Suprapubic skin (tissue), 4 donors: ENCODE measurements at regions not wholly inside any gene's neighbourhood (a gene's known extent, or its start where the extent isn't known, plus 50 kb on each side); places are given as distances from the start of the nearest gene placed in this dataset.
"Not testable (repeated sequence)": the region's sequence is repeated elsewhere in the genome, so short reads cannot be mapped to it uniquely, and the experiment has no call there.

Source experiments
- DNase-seq, 2 donors: peaks; one replicate each; pipeline ENCODE4 v3.0.0-alpha.2; 2019; ENCODE audit warnings: low spot score in 2 of 2
- H3K27ac ChIP-seq: fragments of 200-600 bp; sonication (generic); one replicate; pipeline ENCODE4 v1.5.1; 2019
- H3K27me3 ChIP-seq: fragments of 200-600 bp; sonication (generic); one replicate; pipeline ENCODE4 v1.5.1; 2019
- H3K36me3 ChIP-seq: fragments of 200-600 bp; sonication (generic); one replicate; pipeline ENCODE4 v1.5.1; 2019
- H3K4me1 ChIP-seq: fragments of 200-600 bp; sonication (generic); one replicate; pipeline ENCODE4 v1.5.1; 2019
- H3K4me3 ChIP-seq: fragments of 200-600 bp; sonication (generic); one replicate; pipeline ENCODE4 v1.5.1; 2019; ENCODE audit warnings: mild to moderate bottlenecking
- H3K9me3 ChIP-seq: fragments of 200-600 bp; sonication (generic); one replicate; pipeline ENCODE4 v1.5.1; 2019
- CTCF ChIP-seq, 2 donors: fragments of 200-600 bp in 1 of 2; fragments of 450-650 bp in 1 of 2; sonication (generic) in 1 of 2; IDR thresholded peaks; one replicate each; pipeline ENCODE4 v1.5.1; 2016 to 2019; ENCODE audit warnings: antibody characterized with exemption in 2 of 2, mild to moderate bottlenecking in 1 of 2, moderate library complexity in 1 of 2
- EP300 ChIP-seq: sonication (generic); formaldehyde crosslinking; IDR thresholded peaks from one replicate; pipeline ENCODE4 v1.6.1; 2017; ENCODE audit warnings: antibody characterized with exemption
- POLR2A ChIP-seq, 2 donors: fragments of 450-650 bp; IDR thresholded peaks; one replicate each; pipeline ENCODE4 v1.6.1; 2017; ENCODE audit warnings: antibody characterized with exemption in 2 of 2, mild to moderate bottlenecking in 2 of 2, moderate library complexity in 2 of 2
- POLR2AphosphoS5 ChIP-seq, 3 donors: sonication (generic); formaldehyde crosslinking; IDR thresholded peaks; one replicate each; pipeline ENCODE4 v1.6.1; 2017; ENCODE audit warnings: antibody characterized with exemption in 3 of 3
- WGBS: methylation state at CpG from one replicate; pipeline ENCODE4 v1.1.5; 2018; 5-methylcytosine and 5-hydroxymethylcytosine counted together

DNA sequence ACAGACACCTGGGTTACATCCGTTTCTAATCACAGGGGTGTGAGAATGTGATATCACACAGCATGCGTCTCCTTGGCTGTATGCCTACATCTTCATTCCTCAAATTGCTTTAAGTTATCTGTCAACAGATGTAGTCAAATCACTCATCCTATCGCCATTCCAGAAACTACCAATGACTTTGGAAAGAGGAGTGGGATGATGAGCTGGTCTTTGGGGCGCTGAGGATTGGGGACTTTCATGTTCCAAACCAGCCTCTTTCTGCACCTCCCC, 104.8 kb downstream of the NAV1 start:
- WGBS, result 79% methylated on average over 4 of the region's 4 CpGs
- H3K4me1 ChIP-seq, result peaks cover 23% of the 10 kb centered on the region
- TF ChIP-seq CTCF (IDR thresholded peaks at IDR 0.05) (no peak), POLR2A (IDR thresholded peaks at IDR 0.05) (no peak), EP300 (no peak), POLR2AphosphoS5 (IDR thresholded peaks at IDR 0.05) (no peak)
- H3K27me3 ChIP-seq, result no peaks in the 10 kb centered on the region
- H3K4me3 ChIP-seq, result no peak overlapping the region
- no peak for DNase-seq
- H3K9me3 ChIP-seq, result no peaks in the 10 kb centered on the region
- no peak overlapping the region for H3K27ac ChIP-seq
- H3K36me3 ChIP-seq, result no peaks in the 10 kb centered on the region

GRCh38 chr1:201644197-201644596, 105.3 kb downstream of the NAV1 start:
- peaks cover 2% of the 10 kb centered on the region for H3K27me3 ChIP-seq
- no peaks in the 10 kb centered on the region for H3K36me3 ChIP-seq
- no peak for DNase-seq
- H3K4me1 ChIP-seq, result peaks cover 28% of the 10 kb centered on the region
- TF ChIP-seq POLR2A (IDR thresholded peaks at IDR 0.05) (no peak), CTCF (IDR thresholded peaks at IDR 0.05) (no peak), POLR2AphosphoS5 (IDR thresholded peaks at IDR 0.05) (no peak), EP300 (no peak)
- WGBS, result 82% methylated on average over 2 of the region's 2 CpGs
- no peak overlapping the region for H3K4me3 ChIP-seq
- no peaks in the 10 kb centered on the region for H3K9me3 ChIP-seq
- H3K27ac ChIP-seq, result no peak overlapping the region

- H3K9me3 ChIP-seq, result not testable (repeated sequence)
- 94% methylated on average over 4 of the region's 6 CpGs for WGBS
Observed at GRCh38 chr1:201645000-201645399, 106.1 kb downstream of the NAV1 start.

GRCh38 chr1:201645956-201646355, 107.0 kb downstream of the NAV1 start:
- WGBS, result 71% methylated on average over 3 of the region's 3 CpGs
- Histone ChIP-seq H3K4me3 (no peak overlapping the region), H3K27ac (no peak overlapping the region), H3K27me3 (peaks cover 2% of the 10 kb centered on the region), H3K36me3 (no peaks in the 10 kb centered on the region), H3K9me3 (no peaks in the 10 kb centered on the region), H3K4me1 (peaks cover 33% of the 10 kb centered on the region)
- DNase-seq, result no peak
- no peak for TF ChIP-seq EP300
- TF ChIP-seq CTCF (IDR thresholded peaks at IDR 0.05), result no peak
- TF ChIP-seq POLR2AphosphoS5 (IDR thresholded peaks at IDR 0.05), result no peak
- no peak for TF ChIP-seq POLR2A (IDR thresholded peaks at IDR 0.05)

More at GRCh38 chr1:201645000-201645399, 106.1 kb downstream of the NAV1 start:
- DNase-seq, H3K36me3 ChIP-seq, H3K4me3 ChIP-seq, H3K27me3 ChIP-seq, H3K27ac ChIP-seq: not testable (repeated sequence)
- peaks cover 31% of the 10 kb centered on the region for H3K4me1 ChIP-seq

DNA sequence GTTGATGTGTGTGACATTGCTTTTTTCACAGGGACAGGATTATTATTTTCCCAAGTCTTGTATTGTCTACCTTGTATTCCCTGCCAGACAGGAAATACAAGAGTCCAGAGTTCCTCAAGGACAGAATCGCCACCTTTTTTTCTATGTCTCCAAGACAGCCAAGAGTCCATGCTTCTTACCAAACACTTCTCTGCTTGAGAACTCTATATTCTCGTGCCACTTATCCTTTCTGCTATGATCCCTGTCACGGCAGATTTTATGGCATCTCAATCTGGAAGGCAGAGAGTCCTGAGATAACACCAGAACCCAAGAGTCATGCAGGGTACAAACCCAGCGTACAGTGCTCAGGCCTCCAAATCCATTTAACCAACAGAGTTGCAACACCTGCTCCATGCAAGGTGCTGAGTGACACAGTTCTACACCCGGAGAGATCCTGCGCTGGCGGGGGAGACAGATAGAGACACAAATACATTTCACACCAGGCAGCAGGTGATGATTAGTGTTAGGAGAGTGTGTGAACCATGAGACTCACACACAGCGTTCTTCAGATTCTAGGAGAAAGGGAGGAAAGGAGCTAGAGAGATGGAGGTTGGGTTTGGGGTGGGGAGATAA, 107.6 kb downstream of the NAV1 start:
- Histone ChIP-seq H3K27me3 (peaks cover 2% of the 10 kb centered on the region), H3K4me1 (peaks cover 38% of the 10 kb centered on the region), H3K4me3 (no peak overlapping the region), H3K9me3 (no peaks in the 10 kb centered on the region), H3K27ac (no peak overlapping the region), H3K36me3 (no peaks in the 10 kb centered on the region)
- no peak for DNase-seq
- 87% methylated on average over 8 of the region's 8 CpGs for WGBS
- no peak for TF ChIP-seq POLR2AphosphoS5 (IDR thresholded peaks at IDR 0.05)
- TF ChIP-seq EP300, result no peak
- TF ChIP-seq POLR2A (IDR thresholded peaks at IDR 0.05), result no peak
- TF ChIP-seq CTCF (IDR thresholded peaks at IDR 0.05), result no peak

DNA sequence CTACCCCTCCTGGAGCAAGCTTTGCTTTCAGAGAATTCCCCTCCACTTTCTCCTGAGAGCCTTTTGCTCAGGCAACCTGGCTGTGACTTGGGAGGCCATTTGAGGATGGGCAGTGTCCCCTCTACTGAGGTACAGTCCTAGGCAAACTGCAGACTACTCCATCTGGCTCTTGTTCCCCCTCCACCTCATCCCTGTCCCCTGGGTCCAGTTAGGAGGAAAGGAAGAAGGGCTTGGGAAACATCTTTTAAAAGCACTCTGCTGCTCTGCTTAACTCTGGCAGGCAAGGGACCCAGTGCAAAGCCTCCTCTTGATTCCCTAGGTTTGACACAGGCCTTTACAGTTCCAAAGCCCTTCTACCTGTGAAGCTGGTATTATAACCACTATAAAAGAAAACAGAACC, 108.2 kb downstream of the NAV1 start:
- Histone ChIP-seq H3K27me3 (peaks cover 2% of the 10 kb centered on the region), H3K4me1 (peaks cover 39% of the 10 kb centered on the region), H3K27ac (no peak overlapping the region), H3K9me3 (no peaks in the 10 kb centered on the region), H3K36me3 (no peaks in the 10 kb centered on the region), H3K4me3 (no peak overlapping the region)
- no peak for DNase-seq
- TF ChIP-seq CTCF (IDR thresholded peaks at IDR 0.05) (no peak), EP300 (no peak), POLR2A (IDR thresholded peaks at IDR 0.05) (no peak), POLR2AphosphoS5 (IDR thresholded peaks at IDR 0.05) (no peak)
